H9 (cell line): ENCODE measurements at regions not wholly inside any gene's neighbourhood (a gene's known extent, or its start where the extent isn't known, plus 50 kb on each side); places are given as distances from the start of the nearest gene placed in this dataset.

Source experiments
- DNase-seq: peaks from one replicate; pipeline ENCODE4 v3.0.0-alpha.2; 2017
- H2AFZ ChIP-seq: one replicate; pipeline ENCODE4 v1.6.1; 2013; ENCODE audit warnings: mild to moderate bottlenecking, low read length, control low read depth, moderate library complexity
- H2AK5ac ChIP-seq: 2 replicates; pipeline ENCODE4 v1.6.1; 2013; ENCODE audit warnings: low read length, control low read depth, mixed read lengths; ENCODE audit not compliant: insufficient read length
- H2BK120ac ChIP-seq: one replicate; pipeline ENCODE4 v1.6.1; 2013; ENCODE audit warnings: low read depth, mild to moderate bottlenecking, low read length, control low read depth, inconsistent platforms; ENCODE audit not compliant: poor library complexity, severe bottlenecking
- H2BK12ac ChIP-seq: 2 replicates; pipeline ENCODE4 v1.6.1; 2013; ENCODE audit warnings: low read length, control low read depth, mixed read lengths, low read depth; ENCODE audit not compliant: insufficient read length
- H2BK15ac ChIP-seq: 2 replicates; pipeline ENCODE4 v1.6.1; 2013; ENCODE audit warnings: low read depth, low read length, control low read depth
- H2BK20ac ChIP-seq: one replicate; pipeline ENCODE4 v1.6.1; 2013; ENCODE audit warnings: low read depth, mild to moderate bottlenecking, low read length, control low read depth, inconsistent platforms; ENCODE audit not compliant: poor library complexity, severe bottlenecking
- H2BK5ac ChIP-seq: 2 replicates; pipeline ENCODE4 v1.6.1; 2013; ENCODE audit warnings: low read length, control low read depth, mixed read lengths; ENCODE audit not compliant: insufficient read length
- H3K14ac ChIP-seq: 2 replicates; pipeline ENCODE4 v1.6.1; 2013; ENCODE audit warnings: low read length, control low read depth; ENCODE audit not compliant: insufficient read depth
- H3K18ac ChIP-seq: 2 replicates; pipeline ENCODE4 v1.6.1; 2013; ENCODE audit warnings: low read depth, mild to moderate bottlenecking, mixed read lengths, low read length, control low read depth; ENCODE audit not compliant: insufficient read length
- H3K23ac ChIP-seq: 2 replicates; pipeline ENCODE4 v1.6.1; 2013; ENCODE audit warnings: low read length, control low read depth, mixed read lengths, low read depth; ENCODE audit not compliant: insufficient read length
- H3K23me2 ChIP-seq: 2 replicates; pipeline ENCODE4 v1.6.1; 2013; ENCODE audit warnings: low read depth, mild to moderate bottlenecking, mixed read lengths, low read length, control low read depth; ENCODE audit not compliant: insufficient read length, poor library complexity, severe bottlenecking
- H3K27ac ChIP-seq: 2 replicates; pipeline ENCODE4 v1.5.1; 2013; ENCODE audit warnings: low read length, control low read depth, mixed read lengths, low read depth; ENCODE audit not compliant: insufficient read length
- H3K27me3 ChIP-seq: 2 replicates; pipeline ENCODE4 v1.6.1; 2013; ENCODE audit warnings: low read length, control low read depth, inconsistent platforms; ENCODE audit not compliant: insufficient read depth
- H3K4ac ChIP-seq: 2 replicates; pipeline ENCODE4 v1.6.1; 2013; ENCODE audit warnings: low read depth, mild to moderate bottlenecking, control low read depth, inconsistent platforms, low read length, moderate library complexity
- H3K4me1 ChIP-seq: 2 replicates; pipeline ENCODE4 v1.6.1; 2013; ENCODE audit warnings: low read length, control low read depth, inconsistent platforms; ENCODE audit not compliant: insufficient read depth
- H3K4me2 ChIP-seq: 2 replicates; pipeline ENCODE4 v1.6.1; 2013; ENCODE audit warnings: low read length, control low read depth, mixed read lengths; ENCODE audit not compliant: insufficient read length, insufficient read depth
- H3K56ac ChIP-seq: 2 replicates; pipeline ENCODE4 v1.6.1; 2013; ENCODE audit warnings: low read depth, mild to moderate bottlenecking, mixed read lengths, low read length, control low read depth; ENCODE audit not compliant: insufficient read length
- H3K79me1 ChIP-seq: 2 replicates; pipeline ENCODE4 v1.6.1; 2013; ENCODE audit warnings: low read depth, mild to moderate bottlenecking, moderate library complexity, low read length, control low read depth, inconsistent platforms; ENCODE audit not compliant: insufficient read depth, poor library complexity, severe bottlenecking
- H3K79me2 ChIP-seq: 2 replicates; pipeline ENCODE4 v1.6.1; 2013; ENCODE audit warnings: low read length, control low read depth, inconsistent platforms; ENCODE audit not compliant: insufficient read depth
- H3K9ac ChIP-seq: 2 replicates; pipeline ENCODE4 v1.6.1; 2013; ENCODE audit warnings: low read length, control low read depth, mixed read lengths; ENCODE audit not compliant: insufficient read length; ENCODE audit errors: extremely low read depth
- H3K9me3 ChIP-seq: one replicate; pipeline ENCODE4 v1.6.1; 2013; ENCODE audit warnings: low read depth, low read length, inconsistent platforms; ENCODE audit not compliant: control insufficient read depth
- H3T11ph ChIP-seq: one replicate; pipeline ENCODE4 v1.6.1; 2013; ENCODE audit warnings: mild to moderate bottlenecking, low read length, control low read depth, inconsistent platforms
- H4K20me1 ChIP-seq: one replicate; pipeline ENCODE4 v1.6.1; 2013; ENCODE audit not compliant: control insufficient read depth, insufficient read length, insufficient read depth
- H4K5ac ChIP-seq: 2 replicates; pipeline ENCODE4 v1.6.1; 2013; ENCODE audit warnings: low read depth, mild to moderate bottlenecking, mixed read lengths, low read length, control low read depth; ENCODE audit not compliant: insufficient read length
- H4K8ac ChIP-seq: replicated peaks from 2 replicates; pipeline ENCODE4 v1.6.1; 2013; ENCODE audit warnings: low read length, control low read depth, mixed read lengths, low read depth; ENCODE audit not compliant: insufficient read length
- H4K91ac ChIP-seq: 2 replicates; pipeline ENCODE4 v1.6.1; 2013; ENCODE audit warnings: low read depth, mild to moderate bottlenecking, moderate library complexity, mixed read lengths, low read length, control low read depth; ENCODE audit not compliant: insufficient read length
- H3K27ac Mint-ChIP-seq, 3 experiments: 2 replicates in 2 of 3; 3 replicates in 1 of 3; pipeline ENCODE4 v1.8.0; 2020 to 2021; ENCODE audit warnings: mixed read lengths in 3 of 3, mild to moderate bottlenecking in 1 of 3, moderate library complexity in 1 of 3
- H3K27me3 Mint-ChIP-seq: 2 replicates; pipeline ENCODE4 v1.8.0; 2021; ENCODE audit warnings: low read depth, mild to moderate bottlenecking, moderate library complexity, mixed read lengths
- H3K36me3 Mint-ChIP-seq, 3 experiments: 2 replicates in 2 of 3; 3 replicates in 1 of 3; pipeline ENCODE4 v1.8.0; 2020 to 2021; ENCODE audit warnings: low read depth in 3 of 3, mixed read lengths in 3 of 3; ENCODE audit not compliant: insufficient read depth in 1 of 3
- H3K4me1 Mint-ChIP-seq, 2 experiments: 2 replicates each; pipeline ENCODE4 v1.8.0; 2020; ENCODE audit warnings: mixed read lengths in 2 of 2
- H3K4me3 Mint-ChIP-seq, 2 experiments: 2 replicates in 1 of 2; 3 replicates in 1 of 2; pipeline ENCODE4 v1.8.0; 2020 to 2021; ENCODE audit warnings: mild to moderate bottlenecking in 2 of 2, mixed read lengths in 2 of 2, moderate library complexity in 1 of 2
- H3K9me3 Mint-ChIP-seq, 2 experiments: 2 replicates in 1 of 2; 3 replicates in 1 of 2; pipeline ENCODE4 v1.8.0; 2020; ENCODE audit warnings: mild to moderate bottlenecking in 2 of 2, mixed read lengths in 2 of 2, moderate library complexity in 1 of 2
- CTCF ChIP-seq: fragments of 200-600 bp; sonication (generic); conservative IDR thresholded peaks from 3 replicates; pipeline ENCODE4 v1.8.0; 2021; ENCODE audit warnings: antibody characterized with exemption, mild to moderate bottlenecking
- WGBS: extraction: QIAGEN DNeasy Blood & Tissue Kit; methylation state at CpG from one replicate; pipeline ENCODE4 v1.1.7; 2013; ENCODE audit warnings: missing lambda C conversion rate, low lambda C conversion rate, mixed read lengths; ENCODE audit not compliant: insufficient read length; ENCODE audit errors: extremely low coverage; 5-methylcytosine and 5-hydroxymethylcytosine counted together

- Histone ChIP-seq H3K18ac (no peak overlapping the region), H3K27ac (no peak overlapping the region), H4K5ac (no peak overlapping the region), H4K91ac (no peak overlapping the region), H3K27me3 (no peaks in the 10 kb centered on the region), H4K20me1 (no peaks in the 10 kb centered on the region), H2BK12ac (no peak overlapping the region), H3K9me3 (no peaks in the 10 kb centered on the region), H3K4me2 (no peak overlapping the region), H3K9ac (no peak overlapping the region), H3K79me1 (no peaks in the 10 kb centered on the region), H2BK5ac (no peak overlapping the region), H2AK5ac (no peak overlapping the region), H4K8ac (no peak overlapping the region), H3K23ac (no peak overlapping the region), H2BK15ac (no peak overlapping the region), H3K56ac (no peak overlapping the region), H2BK20ac (no peak overlapping the region), H3K23me2 (no peaks in the 10 kb centered on the region), H3T11ph (no peak overlapping the region), H2AFZ (no peak overlapping the region), H3K79me2 (no peaks in the 10 kb centered on the region), H3K4me1 (no peaks in the 10 kb centered on the region), H3K4ac (no peak overlapping the region), H2BK120ac (no peak overlapping the region), H3K14ac (no peak overlapping the region)
- Mint-ChIP-seq H3K27me3 (no peaks in the 10 kb centered on the region), H3K36me3 (no peaks in the 10 kb centered on the region), H3K27ac (no peak overlapping the region), H3K9me3 (no peaks in the 10 kb centered on the region), H3K4me1 (peaks cover 0 to 11% of the 10 kb centered on the region in 2 experiments), H3K4me3 (no peak overlapping the region)
- WGBS, result no CpG with 5 or more reads among the region's 2 CpGs
- DNase-seq, result no peak
- TF ChIP-seq CTCF, result no peak
Observed at GRCh38 chr6:18600255-18600654, 213.1 kb downstream of the RNF144B start.
